Activated CD8-positive, alpha-beta memory T cell treated with anti-CD3 and anti-CD28 coated beads for 1 hour (primary cell): ENCODE measurements at regions not wholly inside any gene's neighbourhood (a gene's known extent, or its start where the extent isn't known, plus 50 kb on each side); places are given as distances from the start of the nearest gene placed in this dataset.
"Not testable (repeated sequence)": the region's sequence is repeated elsewhere in the genome, so short reads cannot be mapped to it uniquely, and the experiment has no call there.

Experiments used
- DNase-seq, 2 donors: peaks; one replicate each; pipeline ENCODE4 v3.0.0-alpha.2; 2020; ENCODE audit warnings: low read depth in 1 of 2; ENCODE audit errors: extremely low read depth in 1 of 2

- not testable (repeated sequence) for DNase-seq
Measured at GRCh38 chr9:95680306-95680705, 163.5 kb upstream of the PTCH1 start.

GRCh38 chr9:95679874-95680273 is 163.1 kb upstream of the PTCH1 start:
- DNase-seq, result no peak

- DNase-seq, result no peak
Measured at GRCh38 chr9:95678759-95679158, 162.0 kb upstream of the PTCH1 start.

GRCh38 chr9:95670122-95670521 is 153.4 kb upstream of the PTCH1 start:
- DNase-seq, result no peak

- no peak for DNase-seq
Measured at GRCh38 chr9:95669253-95669652, 152.5 kb upstream of the PTCH1 start.

GRCh38 chr9:95667789-95668188 is 151.0 kb upstream of the PTCH1 start:
- no peak for DNase-seq

GRCh38 chr9:95666785-95667155 is 150.0 kb upstream of the PTCH1 start:
- DNase-seq, result no peak

GRCh38 chr9:95666096-95666784 is 149.5 kb upstream of the PTCH1 start:
- DNase-seq, result no peak

- no peak for DNase-seq
Measured at GRCh38 chr9:95653246-95653645, 136.5 kb upstream of the PTCH1 start.

- DNase-seq, result no peak
Measured at GRCh38 chr9:95650720-95651119, 133.9 kb upstream of the PTCH1 start.

GRCh38 chr9:95649801-95650213 is 133.0 kb upstream of the PTCH1 start:
- no peak for DNase-seq

- no peak for DNase-seq
Measured at GRCh38 chr9:95648225-95648624, 131.5 kb upstream of the PTCH1 start.

- no peak for DNase-seq
Measured at GRCh38 chr9:95645992-95646391, 129.2 kb upstream of the PTCH1 start.

GRCh38 chr9:95645579-95645978 is 128.8 kb upstream of the PTCH1 start:
- no peak for DNase-seq

GRCh38 chr9:95644377-95644776 is 127.6 kb upstream of the PTCH1 start:
- DNase-seq, result no peak

- no peak for DNase-seq
Measured at GRCh38 chr9:95643619-95644018, 126.8 kb upstream of the PTCH1 start.

GRCh38 chr9:95642189-95642588 is 125.4 kb upstream of the PTCH1 start:
- no peak for DNase-seq

GRCh38 chr9:95641586-95641985 is 124.8 kb upstream of the PTCH1 start:
- no peak for DNase-seq

- no peak for DNase-seq
Measured at GRCh38 chr9:95640336-95640735, 123.6 kb upstream of the PTCH1 start.

GRCh38 chr9:95635986-95636671 is 119.4 kb upstream of the PTCH1 start:
- no peak for DNase-seq

- DNase-seq, result no peak
Measured at GRCh38 chr9:95634536-95634935, 117.8 kb upstream of the PTCH1 start.

GRCh38 chr9:95634114-95634513 is 117.3 kb upstream of the PTCH1 start:
- DNase-seq, result no peak

- DNase-seq, result no peak
Measured at GRCh38 chr9:95629585-95629984, 112.8 kb upstream of the PTCH1 start.
